ENCODE measurements at regions not wholly inside any gene's neighbourhood (a gene's known extent, or its start where the extent isn't known, plus 50 kb on each side); places are given as distances from the start of the nearest gene placed in this dataset.

DNA sequence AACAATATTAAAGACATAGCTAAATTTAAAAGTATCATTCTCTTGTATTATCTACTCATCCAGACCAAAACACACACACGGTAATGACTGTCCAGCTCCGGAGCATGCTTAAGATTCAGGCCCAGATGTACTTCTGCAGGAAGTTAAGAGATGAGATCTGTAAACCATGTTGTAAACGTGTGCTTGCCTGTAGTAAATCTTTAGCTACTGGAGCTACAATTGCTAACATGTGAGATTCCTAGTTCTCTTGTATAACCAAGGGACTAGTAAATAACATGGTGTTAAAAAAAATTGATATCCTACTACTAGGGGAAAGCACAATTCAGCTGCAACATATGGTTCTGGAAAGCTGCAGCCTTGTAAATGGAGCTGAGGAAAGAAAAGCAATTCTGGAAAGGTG, 651.7 kb upstream of the CCDC54 start:
- FAIRE-seq, result no peak

DNA sequence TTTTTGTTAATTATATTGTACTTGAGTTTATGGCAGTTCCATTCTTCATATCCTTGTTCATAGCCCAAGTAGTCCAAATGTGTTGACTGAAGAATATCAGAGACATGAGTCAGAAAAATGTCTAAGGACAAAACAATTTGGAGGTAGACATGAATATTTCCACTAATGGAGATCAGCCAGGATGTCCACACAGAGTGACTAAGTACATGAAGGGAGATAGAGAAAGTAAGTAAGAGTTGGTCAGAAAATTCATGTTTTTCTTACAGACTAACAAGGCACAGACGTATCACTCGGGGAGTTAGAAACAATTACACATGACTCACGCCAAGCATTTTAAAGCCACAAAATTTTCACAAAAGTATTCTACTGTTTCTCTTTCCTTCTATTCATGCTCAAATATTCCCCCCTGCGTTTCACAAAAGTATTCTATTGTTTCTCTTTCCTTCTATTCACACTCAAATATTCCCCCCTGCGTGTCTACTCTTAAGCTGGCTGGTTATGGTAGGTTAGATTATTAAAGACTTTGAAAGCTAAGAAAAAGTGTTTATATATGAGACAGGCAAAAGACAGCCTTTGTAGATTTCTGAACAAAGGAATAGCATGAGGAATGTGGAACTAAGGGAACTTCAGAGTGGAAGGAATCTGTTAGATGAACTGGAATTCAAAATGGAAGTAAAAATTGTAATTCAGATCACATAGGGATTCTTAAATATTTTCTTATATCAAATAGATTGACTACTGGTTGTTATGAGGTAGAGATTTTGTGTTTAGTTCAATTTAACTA, 648.7 kb upstream of the CCDC54 start:
- no peak for FAIRE-seq

DNA sequence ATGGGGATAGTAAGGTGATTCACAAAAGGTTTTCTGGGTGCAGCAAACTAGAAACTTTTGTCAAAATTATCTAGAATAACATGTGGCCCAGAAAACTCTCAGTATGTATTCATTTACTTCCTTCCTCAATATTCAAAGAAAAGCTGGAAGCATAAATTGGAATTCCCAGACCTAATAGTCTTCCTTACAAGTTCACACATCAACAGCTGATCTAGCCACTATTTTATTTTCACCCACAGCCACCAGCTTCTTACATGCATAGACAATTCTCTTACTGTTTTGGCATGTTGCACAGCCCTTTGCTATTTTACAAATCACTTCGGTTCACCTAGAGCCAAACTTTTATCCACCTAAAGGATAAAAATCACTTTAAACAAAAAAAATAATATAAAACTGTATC, 647.8 kb upstream of the CCDC54 start:
- no peak for FAIRE-seq

- FAIRE-seq, result no peak
Measured at GRCh38 chr3:106731230-106731629, 646.0 kb upstream of the CCDC54 start.

- no peak for FAIRE-seq
Measured at GRCh38 chr3:106734712-106735111, 642.5 kb upstream of the CCDC54 start.

DNA sequence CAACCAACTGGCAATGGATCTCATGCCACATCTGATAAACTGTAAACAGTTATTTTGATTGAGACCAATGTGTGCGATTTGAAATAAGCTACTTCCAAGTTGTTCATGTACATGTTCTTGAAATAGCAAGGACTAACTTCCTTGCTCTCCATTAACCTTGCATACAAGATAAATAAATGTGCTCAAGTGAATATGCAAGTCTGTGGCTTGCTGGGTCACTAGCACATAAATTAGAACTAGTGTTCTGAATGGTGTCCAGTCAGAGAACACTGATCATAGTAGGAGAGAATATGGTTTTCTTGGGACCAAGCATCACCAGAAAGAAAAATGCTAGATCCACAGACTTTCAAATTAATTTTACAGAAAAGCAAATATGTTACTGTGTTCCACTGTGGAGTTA, 640.0 kb upstream of the CCDC54 start:
- no peak for FAIRE-seq

- FAIRE-seq, result no peak
Measured at GRCh38 chr3:106740116-106740515, 637.1 kb upstream of the CCDC54 start.

DNA sequence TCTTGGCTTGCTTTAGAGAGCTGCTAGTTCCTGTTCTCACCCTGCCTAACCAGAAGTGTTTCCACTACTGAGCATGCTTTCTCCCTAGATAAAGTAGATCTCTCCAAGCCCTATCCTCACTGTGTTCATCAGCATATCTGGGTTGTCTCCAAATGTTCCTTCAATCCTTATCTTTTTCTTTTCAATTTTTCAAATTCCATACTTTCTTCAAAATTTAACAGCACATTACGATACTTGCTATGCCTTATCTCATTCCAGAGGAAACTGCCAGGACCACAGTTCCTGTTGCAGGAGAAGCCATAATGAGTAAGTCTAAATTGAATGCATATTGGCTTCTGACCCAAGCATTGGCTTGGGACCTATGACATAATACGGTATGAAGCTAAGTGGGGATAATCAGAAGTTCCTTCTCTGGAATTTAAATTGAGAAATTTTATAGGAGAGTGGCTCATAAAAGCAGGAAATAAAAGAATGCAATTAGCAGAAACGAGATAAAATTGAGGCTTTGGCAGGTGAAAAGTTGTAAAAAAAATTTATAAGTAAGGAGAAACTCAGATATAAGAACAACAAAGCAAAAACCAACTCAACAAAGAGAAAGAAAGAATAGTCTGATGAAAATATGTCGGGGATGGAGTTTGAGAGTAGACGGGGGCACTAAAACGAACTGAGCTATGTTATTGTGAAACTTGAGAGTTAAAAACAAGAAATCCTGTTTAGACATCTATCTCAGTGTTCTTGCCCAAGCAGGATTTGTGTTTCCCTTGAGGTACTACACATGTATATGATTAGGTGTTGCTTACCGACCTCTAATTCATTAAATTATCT, 631.7 kb upstream of the CCDC54 start:
- FAIRE-seq, result no peak

- no peak for FAIRE-seq
Measured at GRCh38 chr3:106746286-106746685, 631.0 kb upstream of the CCDC54 start.

DNA sequence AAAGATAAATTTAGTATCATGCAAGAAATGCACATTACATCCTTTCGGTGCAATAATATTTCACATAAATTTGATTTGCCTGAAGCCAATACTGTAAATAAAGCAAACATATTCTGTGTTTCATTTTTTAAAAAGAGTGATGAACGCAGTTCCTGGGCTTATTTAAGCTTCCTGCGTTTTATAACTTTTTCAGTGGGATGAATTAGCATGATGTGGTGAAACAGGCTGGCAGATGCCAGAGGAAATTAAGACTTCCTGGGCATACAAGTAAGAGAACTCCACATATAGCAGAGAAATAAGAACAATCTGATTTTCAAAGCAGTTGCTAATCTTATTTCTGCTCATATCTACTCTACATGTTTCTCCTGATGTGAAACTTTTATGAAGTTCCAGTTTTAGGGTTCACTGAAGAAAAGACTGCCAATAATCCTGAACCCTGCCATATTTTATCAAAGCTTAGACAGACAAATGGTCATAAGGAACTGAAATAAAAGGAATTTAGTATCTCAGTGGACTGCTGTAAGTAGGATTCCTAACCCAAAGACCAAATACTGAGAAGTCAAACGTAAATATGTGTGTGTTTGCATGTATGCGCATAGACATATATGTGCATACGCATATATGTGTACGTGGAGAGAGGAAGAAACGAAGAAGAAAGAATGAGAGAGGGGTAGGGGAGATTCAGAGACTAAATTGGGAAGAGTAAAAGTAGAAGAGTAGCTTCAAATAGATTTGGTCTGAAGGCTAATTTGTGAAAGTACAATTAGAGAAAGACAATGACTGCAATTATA, 628.6 kb upstream of the CCDC54 start:
- FAIRE-seq, result no peak

- no peak for FAIRE-seq
Measured at GRCh38 chr3:106750092-106750491, 627.1 kb upstream of the CCDC54 start.

- FAIRE-seq, result no peak
Measured at GRCh38 chr3:106755336-106755735, 621.9 kb upstream of the CCDC54 start.

- no peak for FAIRE-seq
Measured at GRCh38 chr3:106756901-106757300, 620.3 kb upstream of the CCDC54 start.

- FAIRE-seq, result no peak
Measured at GRCh38 chr3:106758459-106758858, 618.8 kb upstream of the CCDC54 start.

DNA sequence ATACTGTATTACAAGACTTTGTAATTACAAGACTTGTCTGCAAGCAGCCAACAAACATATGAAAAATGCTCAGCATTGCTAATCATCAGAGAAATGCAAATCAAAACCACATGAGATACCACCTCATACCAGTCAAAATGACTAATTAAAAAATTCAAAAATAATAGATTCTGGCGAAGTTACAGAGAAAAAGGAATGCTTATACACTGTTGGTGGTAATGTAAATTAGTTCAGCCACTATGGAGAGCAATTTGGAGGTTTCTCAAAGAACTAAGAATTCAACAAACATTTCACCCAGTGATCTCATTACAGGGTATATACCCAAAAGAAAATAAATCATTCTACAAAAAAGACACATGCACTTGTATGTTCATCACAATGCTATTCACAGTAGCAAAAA, 617.5 kb upstream of the CCDC54 start:
- no peak for FAIRE-seq

- no peak for FAIRE-seq
Measured at GRCh38 chr3:106765342-106765741, 611.9 kb upstream of the CCDC54 start.

GRCh38 chr3:106768941-106769480, 608.2 kb upstream of the CCDC54 start:
- no peak for FAIRE-seq

DNA sequence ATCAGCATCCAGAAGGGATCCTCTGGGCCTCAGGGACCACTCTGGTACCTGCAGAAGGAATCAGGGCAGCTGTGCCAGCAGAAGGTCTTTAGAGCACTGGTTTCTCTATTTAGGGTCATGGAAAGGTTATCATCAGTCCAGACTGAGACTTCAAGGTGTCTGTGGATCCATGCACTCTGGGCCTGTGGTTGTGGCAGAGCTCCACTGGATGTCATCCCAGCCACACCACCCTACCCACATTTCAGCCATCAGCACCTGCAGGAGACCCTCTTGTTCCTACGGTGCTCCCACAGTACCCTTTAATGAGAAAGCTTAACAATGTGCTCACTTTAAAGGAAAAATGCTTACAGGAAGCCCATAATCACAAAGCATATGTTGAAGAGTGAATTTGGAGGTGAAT, 603.4 kb upstream of the CCDC54 start:
- no peak for FAIRE-seq

GRCh38 chr3:106783231-106783630, 594.0 kb upstream of the CCDC54 start:
- FAIRE-seq, result no peak

- FAIRE-seq, result no peak
Measured at GRCh38 chr3:106789276-106789675, 588.0 kb upstream of the CCDC54 start.

DNA sequence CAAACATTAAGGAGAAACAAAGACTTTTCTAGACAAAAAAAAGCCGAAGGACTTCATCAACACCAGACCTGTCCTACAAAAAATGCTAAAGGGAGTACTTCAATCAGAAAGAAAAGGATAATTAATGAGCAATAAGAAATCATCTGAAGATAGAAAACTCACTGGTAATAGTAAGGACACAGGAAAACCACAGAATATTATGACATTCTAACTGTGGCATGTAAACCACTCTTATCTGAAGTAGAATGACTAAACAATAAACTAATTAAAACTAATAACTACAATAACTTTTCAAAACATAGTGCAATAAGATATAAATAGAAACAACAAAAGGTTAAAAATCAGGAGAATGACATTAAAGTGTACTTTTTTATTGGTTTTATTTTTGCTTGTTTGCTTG, 584.5 kb upstream of the CCDC54 start:
- FAIRE-seq, result no peak

- no peak for FAIRE-seq
Measured at GRCh38 chr3:106794442-106794841, 582.8 kb upstream of the CCDC54 start.

DNA sequence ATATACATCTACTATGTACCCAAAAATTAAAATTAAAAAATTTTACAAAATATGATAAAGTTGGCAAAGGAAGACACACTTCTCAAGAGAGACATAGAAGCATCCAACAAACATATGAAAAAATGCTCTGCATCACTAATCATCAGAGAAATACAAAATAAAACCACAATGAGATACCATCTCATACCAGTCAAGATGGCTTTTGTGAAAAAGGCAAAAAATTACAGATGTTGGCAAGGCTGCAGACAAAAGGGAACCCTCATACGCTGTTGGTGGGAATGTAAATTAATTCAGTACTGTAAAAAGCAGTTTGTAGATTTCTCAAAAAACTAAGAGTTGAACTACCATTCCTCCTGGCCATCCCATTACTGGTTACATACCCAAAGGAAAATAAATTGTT, 581.7 kb upstream of the CCDC54 start:
- no peak for FAIRE-seq

All from endometrium (tissue), 2 donors.